Transverse colon (tissue), 4 donors: ENCODE measurements at regions not wholly inside any gene's neighbourhood (a gene's known extent, or its start where the extent isn't known, plus 50 kb on each side); places are given as distances from the start of the nearest gene placed in this dataset.
A peak's percentile ranks its signal among the peaks of the same experiment; 100 is the strongest.

Experiments used
- DNase-seq: peaks from one replicate; pipeline ENCODE4 v3.0.0-alpha.2; 2019
- H3K27ac ChIP-seq, 4 donors: fragments of 200-600 bp; sonication (generic); 2 replicates each; pipeline ENCODE4 v1.5.1; 2016 to 2018; ENCODE audit warnings: inconsistent platforms in 4 of 4
- H3K27me3 ChIP-seq: fragments of 200-600 bp; sonication (generic); 2 replicates; pipeline ENCODE4 v1.5.1; 2017; ENCODE audit warnings: inconsistent platforms
- H3K36me3 ChIP-seq, 4 donors: fragments of 200-600 bp; sonication (generic); 2 replicates each; pipeline ENCODE4 v1.5.1; 2017 to 2019; ENCODE audit warnings: inconsistent platforms in 4 of 4
- H3K4me1 ChIP-seq, 4 donors: fragments of 200-600 bp; sonication (generic); 2 replicates each; pipeline ENCODE4 v1.5.1; 2017 to 2020; ENCODE audit warnings: inconsistent platforms in 4 of 4
- H3K4me3 ChIP-seq, 4 donors: fragments of 200-600 bp; sonication (generic); 1 replicate in 1 of 4; 2 replicates in 3 of 4; pipeline versions ENCODE4 v1.5.1 to v1.6.1; 2017 to 2019; ENCODE audit warnings: inconsistent platforms in 4 of 4
- H3K9me3 ChIP-seq, 2 donors: fragments of 200-600 bp; sonication (generic); 2 replicates each; pipeline ENCODE4 v1.5.1; 2017 to 2019; ENCODE audit warnings: inconsistent platforms in 2 of 2
- EP300 ChIP-seq: sonication (generic); formaldehyde crosslinking; IDR thresholded peaks from one replicate; pipeline ENCODE4 v1.6.1; 2017; ENCODE audit warnings: antibody characterized with exemption, low read depth
- POLR2A ChIP-seq: fragments of 450-650 bp; IDR thresholded peaks from one replicate; pipeline ENCODE4 v1.6.1; 2016; ENCODE audit warnings: antibody characterized with exemption, mild to moderate bottlenecking, moderate library complexity
- POLR2AphosphoS5 ChIP-seq, 3 donors: sonication (generic); formaldehyde crosslinking; IDR thresholded peaks; one replicate each; pipeline ENCODE4 v1.6.1; 2016; ENCODE audit warnings: antibody characterized with exemption in 3 of 3
- WGBS, 2 donors: methylation state at CpG; one replicate each; pipeline ENCODE4 v1.1.5; 2018; ENCODE audit warnings: low coverage in 1 of 2; 5-methylcytosine and 5-hydroxymethylcytosine counted together
- in situ Hi-C, 4 donors: fragments of 200-750 bp; cut with MboI; loops; one replicate each; pipeline versions ENCODE4 v1.15.0 to v1.15.1; 2017; ENCODE audit warnings: low sequenced_read_pairs in 3 of 4, low pct_ligation_motif_present in 1 of 4, low pct_unique_long_range_greater_than_20kb in 1 of 4
- intact Hi-C: fragments of 100-400 bp; cut with DNase I; formaldehyde crosslinking; loops from one replicate; pipeline ENCODE4 v1.15.1; 2023; ENCODE audit warnings: low total_unique reads
- TF ChIP-seq, protein P1 (sequence below), 5 experiments: fragments of 200-600 bp in 3 of 5; fragments of 450-650 bp in 2 of 5; sonication (generic) in 3 of 5; IDR thresholded peaks; 1 replicate in 2 of 5; 2 replicates in 3 of 5; pipeline ENCODE4 v1.5.1; 2016 to 2017; ENCODE audit warnings: antibody characterized with exemption in 5 of 5, inconsistent platforms in 3 of 5, mild to moderate bottlenecking in 2 of 5, moderate library complexity in 1 of 5

DNA sequence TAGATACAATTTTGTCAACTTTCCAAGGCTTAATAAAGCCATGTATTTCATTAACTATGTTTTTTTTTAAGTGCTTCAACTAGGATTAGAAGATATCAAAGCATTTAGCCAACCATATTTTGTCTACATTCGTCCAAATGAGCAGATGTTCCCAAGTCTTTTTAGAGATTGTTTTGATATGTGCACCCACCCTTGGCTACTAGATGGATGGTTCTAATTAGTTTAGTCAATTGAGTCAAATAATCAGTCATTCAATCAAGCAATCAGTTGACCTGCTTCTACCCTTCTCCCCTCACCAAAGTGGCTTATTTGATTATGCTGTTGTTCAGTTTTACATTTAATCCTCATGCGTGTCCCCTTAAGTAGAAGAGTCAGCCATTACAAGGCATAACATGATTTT, 319.5 kb upstream of the TNC start:
- DNase-seq, result no peak
- no peak overlapping the region for H3K4me3 ChIP-seq
- TF ChIP-seq EP300 (no peak), POLR2A (no peak), POLR2AphosphoS5 (IDR thresholded peaks at IDR 0.05) (no peak)
- TF ChIP-seq, protein P1, sequence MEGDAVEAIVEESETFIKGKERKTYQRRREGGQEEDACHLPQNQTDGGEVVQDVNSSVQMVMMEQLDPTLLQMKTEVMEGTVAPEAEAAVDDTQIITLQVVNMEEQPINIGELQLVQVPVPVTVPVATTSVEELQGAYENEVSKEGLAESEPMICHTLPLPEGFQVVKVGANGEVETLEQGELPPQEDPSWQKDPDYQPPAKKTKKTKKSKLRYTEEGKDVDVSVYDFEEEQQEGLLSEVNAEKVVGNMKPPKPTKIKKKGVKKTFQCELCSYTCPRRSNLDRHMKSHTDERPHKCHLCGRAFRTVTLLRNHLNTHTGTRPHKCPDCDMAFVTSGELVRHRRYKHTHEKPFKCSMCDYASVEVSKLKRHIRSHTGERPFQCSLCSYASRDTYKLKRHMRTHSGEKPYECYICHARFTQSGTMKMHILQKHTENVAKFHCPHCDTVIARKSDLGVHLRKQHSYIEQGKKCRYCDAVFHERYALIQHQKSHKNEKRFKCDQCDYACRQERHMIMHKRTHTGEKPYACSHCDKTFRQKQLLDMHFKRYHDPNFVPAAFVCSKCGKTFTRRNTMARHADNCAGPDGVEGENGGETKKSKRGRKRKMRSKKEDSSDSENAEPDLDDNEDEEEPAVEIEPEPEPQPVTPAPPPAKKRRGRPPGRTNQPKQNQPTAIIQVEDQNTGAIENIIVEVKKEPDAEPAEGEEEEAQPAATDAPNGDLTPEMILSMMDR (IDR thresholded peaks at IDR 0.05), result no peak

DNA sequence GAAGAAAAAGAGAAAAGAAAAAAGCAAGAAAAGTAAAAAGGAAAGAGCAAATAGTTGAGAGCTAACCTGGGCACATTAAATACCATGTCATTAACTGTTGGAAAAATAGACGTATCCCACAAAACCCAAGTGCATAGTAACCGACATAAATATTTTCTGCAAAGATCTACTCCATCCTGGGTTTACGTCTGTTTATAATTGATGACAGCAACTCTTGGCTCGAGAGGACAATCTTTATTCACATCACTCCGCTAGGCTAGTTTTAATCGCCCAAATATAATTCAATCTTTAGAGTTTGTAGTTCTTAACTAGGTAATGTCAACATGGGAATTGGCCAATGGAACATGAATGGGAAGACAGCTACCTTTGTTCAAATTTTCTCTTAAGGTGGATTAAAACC, 321.7 kb upstream of the TNC start:
- H3K36me3 ChIP-seq, result no peaks in the 10 kb centered on the region
- TF ChIP-seq EP300 (no peak), POLR2A (no peak), POLR2AphosphoS5 (IDR thresholded peaks at IDR 0.05) (no peak)
- TF ChIP-seq, protein P1 (IDR thresholded peaks at IDR 0.05), result no peak
- WGBS, 2 donors, result 34 to 50% methylated on average over 6 of the region's 6 CpGs
- H3K9me3 ChIP-seq, result no peaks in the 10 kb centered on the region
- H3K27me3 ChIP-seq, result no peaks in the 10 kb centered on the region
- in situ Hi-C loops (no loop called here), intact Hi-C loops (no loop called here)
- no peaks in the 10 kb centered on the region for H3K4me1 ChIP-seq
- H3K27ac ChIP-seq, result no peak overlapping the region
- DNase-seq, result no peak
- H3K4me3 ChIP-seq, result no peak overlapping the region

More for the DNA sequence above, 319.5 kb upstream of the TNC start:
- in situ Hi-C loops, result no loop called here
- WGBS, 2 donors, result 81 to 84% methylated on average over 2 of the region's 2 CpGs
- Histone ChIP-seq H3K4me1 (no peaks in the 10 kb centered on the region), H3K36me3 (no peaks in the 10 kb centered on the region), H3K27me3 (no peaks in the 10 kb centered on the region), H3K27ac (no peak overlapping the region), H3K9me3 (no peaks in the 10 kb centered on the region)
- intact Hi-C loops, result no loop called here

DNA sequence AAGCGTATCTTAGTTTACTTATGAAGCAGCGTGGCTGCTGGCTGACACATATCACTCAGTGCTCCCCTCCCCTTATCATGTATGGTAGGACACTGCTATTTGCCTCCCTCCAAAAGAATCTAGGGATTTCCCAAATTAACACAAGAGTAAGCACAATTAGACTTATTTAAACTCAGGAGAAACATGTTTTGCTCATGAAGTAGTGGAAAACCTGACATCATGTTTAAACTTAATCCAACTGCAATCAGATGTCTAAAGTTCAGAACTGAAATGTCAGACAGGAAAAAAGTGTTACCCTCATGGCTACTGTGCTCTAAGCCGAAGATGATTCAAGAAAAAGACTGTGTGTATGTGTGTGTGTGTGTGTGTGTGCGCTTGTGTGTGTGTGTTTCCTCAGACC, 324.1 kb upstream of the TNC start:
- TF ChIP-seq EP300 (no peak), POLR2AphosphoS5 (IDR thresholded peaks at IDR 0.05) (no peak), POLR2A (no peak)
- TF ChIP-seq, protein P1 (IDR thresholded peaks at IDR 0.05), result no peak
- DNase-seq, result no peak
- H3K27me3 ChIP-seq, result no peaks in the 10 kb centered on the region
- no peak overlapping the region for H3K4me3 ChIP-seq
- peaks cover 0 to 6% (median 0%) of the 10 kb centered on the region in 4 donors for H3K4me1 ChIP-seq
- peak overlapping the region in 2 of 4 donors; percentile 4 to 32 for H3K27ac ChIP-seq
- H3K9me3 ChIP-seq, result no peaks in the 10 kb centered on the region
- WGBS, 2 donors, result 62 to 82% methylated on average over 2 to 4 of the region's 4 CpGs
- intact Hi-C loops (no loop called here), in situ Hi-C loops (no loop called here)
- H3K36me3 ChIP-seq, result no peaks in the 10 kb centered on the region

DNA sequence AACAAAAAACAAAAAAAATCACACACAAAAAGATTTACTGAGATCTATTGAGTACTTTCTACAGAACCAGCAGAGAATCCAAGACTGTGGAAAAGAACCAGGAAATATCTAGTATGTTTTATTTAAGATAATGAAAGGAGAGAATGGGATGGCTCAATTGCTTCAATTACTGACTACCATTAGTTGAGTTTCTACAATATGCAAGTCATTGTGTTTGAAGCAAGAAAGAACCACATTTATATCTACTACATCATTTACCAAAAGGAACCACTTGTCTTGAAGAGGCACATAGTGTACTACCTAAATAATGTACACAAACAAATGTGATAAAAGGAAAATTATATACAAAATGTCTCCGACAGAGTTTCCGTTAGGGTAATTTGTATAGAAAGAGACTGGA, 325.9 kb upstream of the TNC start:
- in situ Hi-C loops (no loop called here), intact Hi-C loops (no loop called here)
- H3K9me3 ChIP-seq, result no peaks in the 10 kb centered on the region
- no peak for TF ChIP-seq POLR2A
- TF ChIP-seq EP300, result no peak
- TF ChIP-seq POLR2AphosphoS5 (IDR thresholded peaks at IDR 0.05), result no peak
- TF ChIP-seq, protein P1 (IDR thresholded peaks at IDR 0.05), result no peak
- no peak for DNase-seq
- H3K4me3 ChIP-seq, result no peak overlapping the region
- H3K4me1 ChIP-seq, result peaks cover 0 to 6% (median 0%) of the 10 kb centered on the region in 4 donors
- 90 to 92% methylated on average over 2 of the region's 2 CpGs for WGBS, 2 donors
- no peaks in the 10 kb centered on the region for H3K27me3 ChIP-seq
- H3K36me3 ChIP-seq, result no peaks in the 10 kb centered on the region
- H3K27ac ChIP-seq, result no peak overlapping the region
